SK-N-SH (cell line): ENCODE measurements at regions not wholly inside any gene's neighbourhood (a gene's known extent, or its start where the extent isn't known, plus 50 kb on each side); places are given as distances from the start of the nearest gene placed in this dataset.
A peak's percentile ranks its signal among the peaks of the same experiment; 100 is the strongest.

ENCODE experiments used
- CTCF ChIA-PET: fragments of 300-600, 350-600 bp; formaldehyde crosslinking; extraction: SDS; loops from one replicate; lab custom pipeline; 2021; lab: Yijun Ruan, JAX
- POLR2A ChIA-PET: fragments of 350-600 bp; sonication (Branson Sonifier 250); formaldehyde crosslinking; extraction: SDS; loops from one replicate; lab custom pipeline; 2020; ENCODE audit warnings: antibody characterized with exemption, inconsistent platforms; lab: Yijun Ruan, JAX
- DNase-seq: peaks from one replicate; pipeline ENCODE4 v3.0.0; 2012
- H2AFZ ChIP-seq: fragments of 200-600 bp; sonication (generic); 2 replicates; pipeline ENCODE4 v1.8.1; 2016; ENCODE audit warnings: antibody characterized with exemption, mild to moderate bottlenecking, low read depth
- H3F3A ChIP-seq: fragments of 200-600 bp; sonication (generic); replicated peaks from 2 replicates; pipeline ENCODE3; 2016; ENCODE audit warnings: antibody characterized with exemption, mild to moderate bottlenecking; ENCODE audit not compliant: insufficient read depth
- H3K27ac ChIP-seq, 2 experiments: fragments of 200-500 bp in 1 of 2; fragments of 200-600 bp in 1 of 2; sonication (Bioruptor generic) in 1 of 2; sonication (generic), shearing (Covaris generic) in 1 of 2; 2 replicates each; pipeline versions ENCODE4 v1.5.1 to v1.6.1; 2014 to 2016; ENCODE audit warnings: low read depth in 2 of 2, inconsistent platforms in 1 of 2, low read length in 1 of 2, mild to moderate bottlenecking in 1 of 2, mixed read lengths in 1 of 2
- H3K27me3 ChIP-seq: fragments of 200-600 bp; sonication (generic), shearing (Covaris generic); 2 replicates; pipeline ENCODE4 v1.6.1; 2016; ENCODE audit warnings: mixed run types; ENCODE audit not compliant: insufficient read depth
- H3K36me3 ChIP-seq, 2 experiments: fragments of 200-500 bp in 1 of 2; fragments of 200-600 bp in 1 of 2; sonication (Bioruptor generic) in 1 of 2; sonication (generic) in 1 of 2; replicated peaks in 1 of 2; 2 replicates each; pipeline versions ENCODE3 to v1.5.1; 2014 to 2016; ENCODE audit warnings: low read length in 1 of 2, mild to moderate bottlenecking in 1 of 2; ENCODE audit not compliant: insufficient read depth in 2 of 2, control insufficient read depth in 1 of 2
- H3K4me1 ChIP-seq, 2 experiments: fragments of 200-500 bp in 1 of 2; fragments of 200-600 bp in 1 of 2; sonication (Bioruptor generic) in 1 of 2; sonication (generic), shearing (Covaris generic) in 1 of 2; 2 replicates each; pipeline versions ENCODE4 v1.5.1 to v1.6.1; 2014 to 2016; ENCODE audit warnings: low read depth in 1 of 2, low read length in 1 of 2, mixed run types in 1 of 2; ENCODE audit not compliant: insufficient read depth in 2 of 2, control insufficient read depth in 1 of 2
- H3K4me2 ChIP-seq: fragments of 200-600 bp; sonication (generic), shearing (Covaris generic); 2 replicates; pipeline ENCODE4 v1.6.1; 2017; ENCODE audit warnings: mixed run types
- H3K4me3 ChIP-seq, 2 experiments: fragments of 200-500 bp in 1 of 2; fragments of 200-600 bp in 1 of 2; sonication (Bioruptor generic) in 1 of 2; sonication (generic), shearing (Covaris generic) in 1 of 2; 2 replicates each; pipeline versions ENCODE4 v1.5.1 to v1.8.1; 2014 to 2016; ENCODE audit warnings: low read depth in 2 of 2, inconsistent platforms in 1 of 2, low read length in 1 of 2, mild to moderate bottlenecking in 1 of 2, mixed read lengths in 1 of 2, moderate library complexity in 1 of 2
- H3K79me2 ChIP-seq: fragments of 200-600 bp; sonication (generic); 2 replicates; pipeline ENCODE4 v1.8.1; 2017; ENCODE audit warnings: mild to moderate bottlenecking; ENCODE audit not compliant: insufficient read depth
- H3K9ac ChIP-seq: fragments of 200-600 bp; sonication (generic); 2 replicates; pipeline ENCODE4 v1.6.1; 2017; ENCODE audit warnings: mixed run types
- H3K9me2 ChIP-seq: fragments of 200-600 bp; sonication (generic); 2 replicates; pipeline ENCODE4 v1.6.1; 2017; ENCODE audit warnings: mixed run types
- H3K9me3 ChIP-seq: fragments of 200-600 bp; sonication (generic); 2 replicates; pipeline ENCODE4 v1.6.1; 2017; ENCODE audit warnings: mixed run types, mild to moderate bottlenecking, moderate library complexity
- H4K20me1 ChIP-seq: fragments of 200-600 bp; sonication (generic); 2 replicates; pipeline ENCODE4 v1.6.1; 2017; ENCODE audit warnings: mild to moderate bottlenecking, mixed run types; ENCODE audit not compliant: insufficient read depth
- CHD2 ChIP-seq: fragments of 150-350 bp; IDR thresholded peaks from 2 replicates; pipeline ENCODE4 v1.6.1; 2018; ENCODE audit warnings: low read length; ENCODE audit not compliant: partially characterized antibody
- CTCF ChIP-seq: fragments of 200-600 bp; sonication (generic); IDR thresholded peaks from 2 replicates; pipeline ENCODE4 v1.6.1; 2017; ENCODE audit warnings: antibody characterized with exemption, mild to moderate bottlenecking, moderate library complexity
- ELF1 ChIP-seq: IDR thresholded peaks from 2 replicates; pipeline ENCODE4 v1.4.0; 2012
- EZH2phosphoT487 ChIP-seq: fragments of 200-600 bp; sonication (generic); IDR thresholded peaks from 2 replicates; pipeline ENCODE4 v1.6.1; 2017; ENCODE audit warnings: low read depth, mixed run types, mild to moderate bottlenecking, antibody characterized with exemption, moderate library complexity, borderline replicate concordance
- FOSL2 ChIP-seq: IDR thresholded peaks from 2 replicates; pipeline ENCODE4 v1.4.0; 2012; ENCODE audit warnings: low read depth, mild to moderate bottlenecking, moderate library complexity, borderline replicate concordance
- FOXJ3 ChIP-seq: sonication (generic); formaldehyde crosslinking; IDR thresholded peaks from 2 replicates; pipeline ENCODE4 v1.5.1; 2020; ENCODE audit warnings: mild to moderate bottlenecking, missing genetic modification reagents
- FOXM1 ChIP-seq: IDR thresholded peaks from 2 replicates; pipeline ENCODE4 v1.4.0; 2012; ENCODE audit warnings: low read depth, mild to moderate bottlenecking
- GABPA ChIP-seq: IDR thresholded peaks from 2 replicates; pipeline ENCODE4 v1.4.0; 2012; ENCODE audit warnings: low read depth, mild to moderate bottlenecking
- IRF3 ChIP-seq: fragments of 150-350 bp; IDR thresholded peaks from 2 replicates; pipeline ENCODE4 v1.6.1; 2016; ENCODE audit warnings: mild to moderate bottlenecking, low read depth, low read length
- MAX ChIP-seq: IDR thresholded peaks from 2 replicates; pipeline ENCODE4 v1.4.0; 2012; ENCODE audit warnings: low read depth
- NFIC ChIP-seq: IDR thresholded peaks from 2 replicates; pipeline ENCODE4 v1.4.0; 2012; ENCODE audit warnings: borderline replicate concordance
- POLR2AphosphoS5 ChIP-seq: IDR thresholded peaks from 2 replicates; pipeline ENCODE4 v1.6.1; 2012; ENCODE audit warnings: low read depth, low read length
- RCOR1 ChIP-seq: fragments of 150-350 bp; IDR thresholded peaks from 2 replicates; pipeline ENCODE4 v1.6.1; 2017; ENCODE audit warnings: antibody characterized with exemption, low read length
- RFX5 ChIP-seq: IDR thresholded peaks from 2 replicates; pipeline ENCODE4 v1.6.1; 2012; ENCODE audit warnings: mild to moderate bottlenecking, improper control_type of control experiment, low read length
- RXRA ChIP-seq: IDR thresholded peaks from 2 replicates; pipeline ENCODE4 v1.4.0; 2012; ENCODE audit warnings: low read depth, mild to moderate bottlenecking, borderline replicate concordance
- SIN3A ChIP-seq: IDR thresholded peaks from 2 replicates; pipeline ENCODE4 v1.6.1; 2012; ENCODE audit warnings: low read depth, mild to moderate bottlenecking, low read length, moderate library complexity, borderline replicate concordance
- SMC3 ChIP-seq: IDR thresholded peaks from 2 replicates; pipeline ENCODE4 v1.6.1; 2012; ENCODE audit warnings: low read depth, low read length, improper control_type of control experiment
- TAF1 ChIP-seq: IDR thresholded peaks from 2 replicates; pipeline ENCODE4 v1.6.1; 2012; ENCODE audit warnings: low read depth, mild to moderate bottlenecking, low read length, moderate library complexity, borderline replicate concordance
- TCF12 ChIP-seq: IDR thresholded peaks from 2 replicates; pipeline ENCODE4 v1.4.0; 2012
- TEAD4 ChIP-seq: IDR thresholded peaks from 2 replicates; pipeline ENCODE4 v1.4.0; 2012; ENCODE audit warnings: mild to moderate bottlenecking, borderline replicate concordance; ENCODE audit not compliant: insufficient read depth
- USF1 ChIP-seq: IDR thresholded peaks from 2 replicates; pipeline ENCODE4 v1.4.0; 2012; ENCODE audit warnings: low read depth, borderline replicate concordance
- USF2 ChIP-seq: fragments of 150-350 bp; IDR thresholded peaks from 2 replicates; pipeline ENCODE4 v1.6.1; 2017; ENCODE audit warnings: antibody characterized with exemption, low read length, low read depth, borderline replicate concordance
- WGBS: methylation state at CpG from one replicate; pipeline ENCODE4 v1.1.6; 2017; ENCODE audit warnings: low lambda C conversion rate; 5-methylcytosine and 5-hydroxymethylcytosine counted together

GRCh38 chr17:68711858-68712257, 110.7 kb upstream of the FAM20A start:
- Histone ChIP-seq H3F3A (no peaks in the 10 kb centered on the region), H3K27me3 (no peaks in the 10 kb centered on the region), H2AFZ (no peak overlapping the region), H3K9me3 (no peaks in the 10 kb centered on the region), H3K79me2 (no peaks in the 10 kb centered on the region), H3K9me2 (no peaks in the 10 kb centered on the region), H3K36me3 (no peaks in the 10 kb centered on the region), H3K4me2 (no peak overlapping the region), H3K4me3 (no peak overlapping the region), H3K27ac (no peak overlapping the region), H4K20me1 (no peaks in the 10 kb centered on the region), H3K4me1 (peaks cover 0 to 13% of the 10 kb centered on the region in 2 experiments; a peak in 2 of 4 replicates), H3K9ac (no peak overlapping the region)
- POLR2A ChIA-PET: interaction anchor here (0.6 kb wide), 1 partner anchor 10 kb away, joined by 4 read pairs; no protein-coding TSS in a partner anchor
- DNase-seq: no peak
- 12% methylated on average over 4 of the region's 4 CpGs for WGBS
- TF ChIP-seq MAX (no peak), RXRA (no peak), FOSL2 (no peak), TEAD4 (no peak), TAF1 (no peak), SMC3 (no peak), FOXM1 (no peak), TCF12 (no peak), RCOR1 (no peak), USF2 (no peak), POLR2AphosphoS5 (no peak), NFIC (no peak)
- CTCF ChIA-PET: interaction anchor here (0.9 to 1.3 kb wide), 2 partner anchors 19 to 97 kb away, joined by 3 to 4 read pairs; no protein-coding TSS in a partner anchor

GRCh38 chr17:68710976-68711375, 109.8 kb upstream of the FAM20A start:
- peaks cover 0 to 13% of the 10 kb centered on the region in 2 experiments; a peak in 2 of 4 replicates for H3K4me1 ChIP-seq
- POLR2A ChIA-PET: no interaction called here
- no peaks in the 10 kb centered on the region for H3K36me3 ChIP-seq
- no peaks in the 10 kb centered on the region for H3K9me3 ChIP-seq
- no peak for DNase-seq
- H3K4me3 ChIP-seq: no peak overlapping the region
- H3K4me2 ChIP-seq: peak overlapping the region; percentile 1; the same call in 1 of the 2 replicates
- no peak overlapping the region for H3K27ac ChIP-seq
- no peaks in the 10 kb centered on the region for H3K27me3 ChIP-seq
- CTCF ChIA-PET: interaction anchor here (1.3 to 1.5 kb wide), 2 partner anchors 9 to 18 kb away, joined by 3 to 4 read pairs; no protein-coding TSS in a partner anchor
- no peak overlapping the region for H3K9ac ChIP-seq
- no peaks in the 10 kb centered on the region for H3F3A ChIP-seq
- no peaks in the 10 kb centered on the region for H3K9me2 ChIP-seq
- no peak for TF ChIP-seq RXRA
- no peak for TF ChIP-seq TCF12
- no peak for TF ChIP-seq CTCF
- TF ChIP-seq USF1: no peak
- TF ChIP-seq SMC3: no peak
- no peak for TF ChIP-seq FOXJ3 (CRISPR knock-in tag)
- TF ChIP-seq EZH2phosphoT487: no peak
- no peak for TF ChIP-seq RFX5
- TF ChIP-seq FOXM1: no peak
- TF ChIP-seq FOSL2: no peak
- TF ChIP-seq GABPA: no peak
- no peak for TF ChIP-seq TAF1
- TF ChIP-seq IRF3: no peak
- no peak for TF ChIP-seq ELF1
- no peak for TF ChIP-seq NFIC
- TF ChIP-seq POLR2AphosphoS5: no peak
- TF ChIP-seq SIN3A: no peak
- no peak for TF ChIP-seq CHD2
- no peak overlapping the region for H2AFZ ChIP-seq
- no peaks in the 10 kb centered on the region for H3K79me2 ChIP-seq
- 59% methylated on average over 1 of the region's 1 CpG for WGBS
- no peaks in the 10 kb centered on the region for H4K20me1 ChIP-seq
